Glomerular visceral epithelial cell (primary cell): ENCODE measurements at regions not wholly inside any gene's neighbourhood (a gene's known extent, or its start where the extent isn't known, plus 50 kb on each side); places are given as distances from the start of the nearest gene placed in this dataset.
A peak's percentile ranks its signal among the peaks of the same experiment; 100 is the strongest.
"Not testable (repeated sequence)": the region's sequence is repeated elsewhere in the genome, so short reads cannot be mapped to it uniquely, and the experiment has no call there.

Experiments used
- DNase-seq: peaks from one replicate; pipeline ENCODE4 v3.0.0-alpha.2; 2016; ENCODE audit errors: extremely low spot score

DNA sequence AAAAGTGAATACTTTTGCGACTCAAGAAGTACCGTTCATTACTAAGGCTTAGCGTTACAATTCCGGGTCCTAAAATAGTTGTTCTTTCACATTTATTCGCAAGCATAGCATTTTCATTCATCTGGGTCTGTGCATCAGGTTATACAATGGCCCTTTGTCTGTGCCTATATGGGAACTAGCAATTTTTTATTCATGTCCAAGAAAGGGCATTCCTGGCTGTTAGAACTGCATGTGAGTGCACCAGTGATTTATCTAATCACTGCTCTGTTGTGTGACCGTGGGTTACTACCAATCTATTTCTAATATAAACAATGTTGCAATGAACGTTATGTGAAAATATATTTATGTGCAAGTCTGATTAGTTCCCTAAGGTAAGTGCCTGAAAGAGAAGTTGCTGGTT is 63.8 kb downstream of the SPANXA1 start:
- not testable (repeated sequence) for DNase-seq

DNA sequence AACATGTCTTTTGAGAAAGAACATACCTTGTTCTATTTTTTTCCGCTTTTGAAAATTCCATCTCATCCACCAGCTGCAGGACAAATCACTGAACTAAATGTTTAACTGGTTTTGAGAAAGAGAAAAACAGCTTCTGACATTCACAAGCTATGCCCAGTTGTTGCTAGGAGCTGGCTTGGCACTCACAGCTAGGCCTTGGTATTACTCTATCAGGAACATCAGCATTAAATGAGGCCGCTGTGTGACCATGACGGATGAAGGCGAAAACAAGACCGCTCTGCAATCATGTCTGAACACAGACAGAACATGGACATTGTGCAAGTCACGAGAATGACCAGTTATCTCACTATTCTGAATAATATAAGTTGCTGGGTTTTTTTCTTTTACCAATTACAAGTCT is 108.8 kb downstream of the SPANXA1 start:
- DNase-seq, result not testable (repeated sequence)

DNA sequence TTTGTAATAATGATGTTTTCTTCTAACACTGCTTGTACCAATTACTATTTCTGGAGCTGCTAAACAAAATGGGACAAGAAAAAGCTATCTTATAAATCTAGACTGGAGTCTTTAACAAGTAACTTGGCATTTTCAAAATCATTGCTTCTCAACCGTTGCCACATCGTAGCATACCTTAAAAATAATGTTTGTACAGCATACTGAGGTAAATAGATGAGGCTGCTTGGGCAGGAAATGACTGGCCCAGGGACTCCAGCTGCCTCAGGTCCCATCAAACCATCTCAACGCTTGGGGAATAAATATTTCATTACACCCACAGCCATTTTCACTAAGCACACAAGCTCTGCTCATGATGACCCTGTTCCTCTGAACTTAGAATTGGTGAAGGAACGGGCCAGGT is 115.1 kb downstream of the SPANXA1 start:
- no peak for DNase-seq

DNA sequence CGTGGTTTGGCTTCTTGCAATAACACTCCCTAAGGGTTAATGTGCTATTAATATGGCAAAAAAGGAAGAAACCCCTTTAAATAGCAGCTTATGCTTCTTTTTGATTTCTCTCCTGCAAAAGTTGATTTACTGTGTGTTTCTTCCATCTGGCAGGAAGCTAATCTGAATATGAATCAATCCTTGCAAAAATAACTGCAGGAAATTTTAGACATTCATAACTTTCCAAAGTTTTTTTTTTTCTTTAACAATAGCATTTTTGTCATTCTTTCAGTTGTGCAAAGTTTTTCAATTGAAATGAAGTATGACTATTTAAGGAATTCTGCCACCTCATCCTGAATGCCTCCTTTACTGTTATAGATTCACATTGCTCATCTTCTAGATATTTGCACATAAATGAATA is 115.6 kb downstream of the SPANXA1 start:
- DNase-seq, result peak; percentile 3

DNA sequence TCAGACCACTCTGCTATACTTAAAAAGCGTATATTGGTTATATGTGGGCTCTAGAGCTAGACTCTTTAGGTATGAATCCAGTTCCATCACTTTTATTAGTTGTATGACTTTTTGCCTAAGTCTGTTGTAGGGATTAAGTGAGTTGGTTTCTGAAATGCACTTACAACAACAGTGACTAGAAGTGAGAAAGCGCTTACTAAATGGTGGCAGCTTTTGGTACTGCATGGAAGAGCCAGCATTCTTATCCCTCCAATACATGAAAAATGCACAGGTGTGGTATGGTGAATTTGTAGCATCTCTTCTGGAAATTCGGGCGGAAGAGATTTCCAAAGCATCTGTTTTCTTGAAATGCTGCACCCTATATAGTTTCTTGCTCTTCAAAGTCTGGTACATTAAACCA is 117.1 kb downstream of the SPANXA1 start:
- DNase-seq, result no peak

DNA sequence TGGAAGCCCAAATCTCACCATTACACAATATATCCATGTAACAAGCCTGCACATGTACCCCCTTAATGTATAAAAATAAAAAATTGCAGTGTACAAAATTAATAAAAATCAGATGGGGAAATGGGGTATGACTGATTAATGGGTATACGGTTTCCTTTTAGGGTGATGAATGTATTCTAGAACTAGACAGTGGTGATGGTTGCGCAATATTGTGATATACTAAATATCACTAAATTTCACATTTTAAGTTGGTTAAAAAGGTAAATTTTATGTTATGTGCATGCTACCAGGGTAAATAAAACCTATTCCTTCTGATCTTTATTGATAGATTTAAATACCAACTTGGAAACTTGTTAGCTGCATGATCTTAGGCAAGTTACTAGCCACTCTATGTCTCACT is 129.4 kb downstream of the SPANXA1 start:
- DNase-seq, result no peak

DNA sequence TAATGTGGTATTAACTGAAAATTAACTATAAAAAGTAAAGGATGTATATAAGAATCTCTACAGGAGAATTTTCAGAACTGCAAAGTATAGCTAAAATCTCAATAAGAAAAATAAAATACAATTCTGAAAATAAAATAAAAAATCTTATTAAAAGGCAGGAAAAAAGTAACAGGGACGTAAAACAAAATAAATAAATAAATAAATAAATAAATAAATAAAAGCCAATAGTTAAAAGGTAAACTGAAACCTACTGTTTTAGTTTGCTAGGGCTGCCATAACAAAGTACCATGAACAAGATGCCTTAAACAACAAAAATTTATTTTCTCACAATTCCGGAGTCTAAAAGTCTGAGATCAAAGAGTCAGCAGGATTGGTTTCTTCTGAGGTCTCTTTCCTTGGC is 140.6 kb downstream of the SPANXA1 start:
- no peak for DNase-seq

DNA sequence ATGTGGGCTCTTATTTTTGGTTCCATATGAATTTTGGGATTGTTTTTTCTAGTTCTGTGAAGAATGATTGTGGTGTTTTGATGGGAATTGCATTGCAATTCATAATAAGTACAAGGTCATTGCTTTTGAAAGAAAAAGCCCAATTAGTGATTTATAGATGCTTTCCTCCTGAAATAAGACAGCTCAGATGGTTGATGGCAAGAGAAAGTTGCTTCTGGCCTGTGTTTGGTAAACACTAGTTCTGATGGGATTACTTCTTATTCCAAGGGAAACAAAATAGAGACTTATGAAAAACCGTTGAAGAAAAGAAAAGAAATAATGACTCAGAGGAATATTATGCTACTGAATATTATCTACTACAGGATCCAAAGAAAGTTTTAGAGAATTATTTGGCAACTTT is 144.9 kb downstream of the SPANXA1 start:
- DNase-seq, result no peak

DNA sequence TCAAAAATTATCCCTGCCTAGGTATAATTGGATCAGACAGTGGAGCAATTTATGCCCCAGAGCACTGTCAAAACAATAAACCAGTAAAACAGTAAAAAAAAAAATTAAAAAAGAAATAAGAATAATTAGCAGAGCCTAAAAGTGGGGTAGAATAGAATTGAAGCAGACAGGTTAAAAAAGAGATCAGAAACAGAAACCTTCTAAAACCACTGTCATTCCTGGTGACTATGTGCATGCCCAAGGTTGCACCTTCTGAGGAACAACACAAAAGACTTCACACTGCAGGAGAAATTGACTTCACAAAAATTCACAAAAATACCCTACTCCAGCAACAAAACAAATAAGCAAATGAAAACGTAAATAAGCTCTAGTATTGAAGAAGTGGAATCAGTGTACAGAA is 168.6 kb downstream of the SPANXA1 start:
- no peak for DNase-seq

DNA sequence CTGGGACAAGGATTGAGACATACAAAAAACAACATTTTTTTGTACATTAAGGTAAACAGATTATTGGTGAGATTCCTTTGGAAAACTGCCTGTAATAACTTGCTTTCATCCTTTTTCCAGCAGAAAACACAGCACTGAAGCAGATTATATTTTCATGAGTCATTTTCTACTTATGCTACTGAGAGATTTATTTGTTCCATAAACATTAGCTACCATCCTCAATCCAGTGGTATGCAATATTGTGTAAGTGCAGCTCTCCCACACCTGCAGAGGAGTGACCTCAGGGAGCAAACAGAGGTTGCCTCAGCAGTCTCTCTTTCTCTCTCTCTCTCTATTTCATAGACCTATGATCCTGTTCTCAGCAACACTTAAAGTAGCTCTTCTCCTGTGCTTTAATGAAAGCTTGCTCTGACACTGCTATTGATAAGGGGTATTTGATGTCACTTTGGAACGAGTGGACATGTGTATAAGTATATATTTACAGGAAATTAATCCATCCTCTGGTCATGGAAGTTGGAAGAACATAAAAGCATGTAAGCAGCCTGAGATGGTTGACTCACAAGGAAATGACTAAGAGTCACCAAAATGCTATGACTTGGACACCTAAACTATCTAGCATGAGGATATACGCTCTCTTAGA is 163.7 kb upstream of the SPANXC start:
- peak; percentile 35 for DNase-seq

DNA sequence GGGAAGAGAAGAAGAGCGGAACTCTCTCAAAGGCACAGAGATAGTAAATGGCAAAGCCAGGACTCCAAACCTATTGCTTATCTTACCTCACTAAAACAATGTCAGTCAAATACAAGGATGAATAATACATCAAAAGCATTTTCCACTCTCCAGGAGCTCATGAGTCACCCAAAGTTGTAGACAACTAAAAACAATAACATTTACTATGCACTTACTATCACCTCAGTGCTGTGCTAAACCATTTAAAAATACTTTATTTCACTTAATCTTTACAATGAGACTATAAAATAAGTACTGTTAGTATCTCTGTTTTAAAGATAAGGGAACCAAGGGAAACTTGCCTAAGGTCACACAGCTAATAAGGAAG is 163.2 kb upstream of the SPANXC start:
- peak; percentile 0 for DNase-seq

DNA sequence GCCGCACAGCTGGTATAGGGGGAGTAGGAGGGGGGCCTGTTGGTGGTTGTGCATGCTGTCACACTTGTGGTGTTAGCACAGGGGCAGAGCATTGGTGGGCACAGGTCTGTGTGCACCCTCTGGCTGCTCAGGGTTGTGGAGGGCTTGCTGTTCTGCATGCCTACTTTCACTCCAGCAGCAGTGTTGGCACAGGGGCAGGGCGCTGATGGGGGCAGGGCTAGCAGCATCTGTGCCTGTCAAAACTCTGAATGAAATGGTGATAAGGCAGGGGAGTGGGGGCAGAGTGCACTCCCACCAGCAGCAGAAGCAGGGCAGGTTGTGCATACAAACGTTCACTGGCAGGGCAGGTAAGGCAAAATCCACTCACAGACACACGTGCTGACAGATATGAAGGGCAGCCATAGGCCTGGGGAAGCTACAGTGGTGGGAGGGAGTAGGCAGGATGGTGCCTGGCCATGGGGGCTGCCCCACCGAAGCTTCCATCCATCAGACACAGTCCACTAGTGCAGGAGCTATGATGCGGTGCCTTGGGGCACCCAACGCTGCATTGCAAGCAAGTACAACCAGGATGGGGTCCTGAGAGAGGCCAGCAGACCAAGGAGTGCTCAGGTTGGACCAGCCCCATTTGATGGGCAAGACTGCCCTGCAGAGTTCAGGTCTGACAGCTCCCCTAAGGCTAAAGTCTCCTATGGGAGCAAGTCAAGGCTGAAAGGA is 160.7 kb upstream of the SPANXC start:
- no peak for DNase-seq

DNA sequence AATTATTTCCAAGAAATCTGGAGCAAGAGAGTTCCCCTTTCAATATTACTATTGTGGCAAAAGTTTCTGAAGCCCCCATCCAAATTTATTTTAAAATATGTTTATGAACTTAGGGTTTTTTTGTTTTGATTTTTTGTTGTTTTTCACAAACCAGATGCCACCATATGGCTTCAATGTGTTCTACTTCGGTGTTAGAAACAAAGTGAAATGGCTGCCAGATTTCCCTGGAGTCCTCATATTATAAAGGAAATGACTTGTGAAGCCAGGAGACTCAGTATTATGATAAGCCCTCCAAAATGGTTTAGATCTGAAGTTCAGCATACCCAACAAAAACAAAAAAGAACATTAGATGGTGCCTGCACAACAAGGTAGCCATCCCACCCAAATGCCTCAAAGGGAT is 154.2 kb upstream of the SPANXC start:
- DNase-seq, result no peak

DNA sequence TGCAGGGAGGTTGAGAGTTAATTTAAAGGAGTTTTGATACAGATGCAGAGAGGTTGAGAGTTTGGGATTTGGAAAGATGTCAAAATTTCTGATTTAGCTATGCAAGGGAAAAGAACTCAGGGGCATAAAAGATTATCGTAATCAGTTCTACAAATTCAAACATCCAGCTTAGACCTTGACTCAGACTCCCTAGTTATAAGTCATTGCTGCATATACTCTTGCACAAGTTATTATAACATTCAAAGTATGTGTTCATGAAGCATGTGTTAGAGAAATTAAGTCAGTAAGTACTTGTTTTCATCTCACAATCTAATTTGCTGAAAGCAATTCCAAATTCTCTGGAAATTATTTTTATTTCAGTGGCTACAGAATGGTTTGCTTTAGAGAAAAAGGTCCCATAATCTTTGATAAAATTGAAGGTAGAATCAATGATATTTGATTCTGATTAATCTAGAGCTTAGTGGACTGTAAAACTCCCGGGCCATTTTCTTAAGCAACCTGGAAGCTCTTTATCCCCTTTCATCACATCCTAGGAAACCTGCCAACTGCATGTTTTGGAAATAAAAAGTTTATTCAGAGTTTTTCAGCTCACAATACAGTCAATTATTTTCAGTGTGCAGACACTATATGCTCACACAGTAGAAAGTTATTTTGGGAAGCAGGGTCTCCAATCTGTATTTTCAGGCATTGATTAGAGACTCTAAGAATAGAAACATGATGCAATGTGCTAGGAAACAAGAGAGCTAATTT is 132.9 kb upstream of the SPANXC start:
- no peak for DNase-seq

DNA sequence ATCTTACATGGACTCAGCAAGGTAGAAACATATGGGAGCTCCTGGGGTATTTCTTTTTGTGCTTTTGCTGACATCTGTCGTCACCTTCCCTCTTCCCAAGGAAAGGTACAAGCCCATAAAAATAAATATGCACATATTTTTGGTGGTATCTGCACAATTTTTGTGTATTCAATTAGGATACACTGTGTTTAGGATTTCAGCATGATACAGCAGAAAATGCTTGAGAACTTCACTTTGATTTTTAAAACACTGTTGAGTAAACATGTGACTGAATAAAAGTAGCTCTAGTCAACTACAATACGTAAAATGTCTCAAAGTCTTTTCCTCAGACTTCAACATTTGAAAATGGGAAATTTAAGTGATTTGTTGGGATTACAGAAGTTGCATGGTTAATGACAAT is 99.4 kb upstream of the SPANXC start:
- no peak for DNase-seq

DNA sequence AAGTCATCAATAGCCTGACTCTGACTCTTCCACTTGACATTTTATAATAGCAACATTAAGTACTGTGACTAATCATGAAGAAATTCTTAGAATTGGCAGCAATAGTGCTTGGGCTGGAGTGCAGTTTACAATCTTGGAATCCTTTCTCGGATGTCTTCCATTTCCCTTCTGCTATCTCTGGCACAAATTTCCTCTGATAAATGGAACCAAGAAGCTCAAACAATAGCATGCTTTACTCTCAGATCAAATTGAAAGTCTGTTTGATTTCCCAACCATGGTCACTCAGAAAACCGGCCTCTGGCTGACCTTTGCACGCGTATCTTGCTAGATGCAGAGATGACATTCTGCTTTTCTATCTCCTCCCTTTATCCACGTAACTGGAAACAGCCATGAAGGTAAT is 99.0 kb upstream of the SPANXC start:
- peak; percentile 0 for DNase-seq

DNA sequence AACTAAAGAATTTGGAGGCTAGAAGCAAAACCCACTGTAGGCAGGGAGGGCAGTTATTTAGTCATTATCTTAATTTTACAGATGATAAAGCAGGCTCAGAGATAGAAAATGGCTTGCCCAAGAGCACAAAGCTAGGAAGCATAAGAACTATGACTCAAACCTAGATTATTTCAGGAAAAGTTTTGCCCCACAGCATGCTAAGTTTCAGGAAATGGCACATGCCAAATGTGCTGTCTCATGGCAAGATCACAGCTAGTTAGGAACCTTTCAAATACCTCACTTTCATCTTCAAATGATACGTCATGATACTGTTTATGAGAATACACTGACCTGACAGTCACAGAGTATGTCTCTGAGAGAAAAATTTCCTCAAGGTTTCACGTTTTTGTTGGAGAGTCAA is 78.5 kb upstream of the SPANXC start:
- DNase-seq, result no peak

DNA sequence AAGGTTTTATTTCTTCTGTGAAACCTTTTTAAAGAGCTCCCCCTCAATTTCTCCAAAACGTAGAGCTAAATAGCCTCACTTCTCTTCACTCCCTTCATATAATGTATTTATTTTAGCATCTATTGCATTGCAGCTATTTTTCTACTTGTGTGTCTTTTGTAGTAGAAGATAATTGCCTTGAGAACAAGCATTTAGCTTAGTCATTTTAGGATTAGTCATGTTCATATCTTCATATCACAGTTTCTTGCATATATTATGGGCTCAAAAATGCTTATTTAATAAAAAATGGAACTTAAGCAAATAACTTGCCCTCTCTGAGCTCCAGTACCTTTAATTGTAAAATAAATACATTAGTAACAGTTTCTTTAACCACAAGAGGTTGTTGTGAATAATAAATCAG is 72.1 kb upstream of the SPANXC start:
- DNase-seq, result no peak

DNA sequence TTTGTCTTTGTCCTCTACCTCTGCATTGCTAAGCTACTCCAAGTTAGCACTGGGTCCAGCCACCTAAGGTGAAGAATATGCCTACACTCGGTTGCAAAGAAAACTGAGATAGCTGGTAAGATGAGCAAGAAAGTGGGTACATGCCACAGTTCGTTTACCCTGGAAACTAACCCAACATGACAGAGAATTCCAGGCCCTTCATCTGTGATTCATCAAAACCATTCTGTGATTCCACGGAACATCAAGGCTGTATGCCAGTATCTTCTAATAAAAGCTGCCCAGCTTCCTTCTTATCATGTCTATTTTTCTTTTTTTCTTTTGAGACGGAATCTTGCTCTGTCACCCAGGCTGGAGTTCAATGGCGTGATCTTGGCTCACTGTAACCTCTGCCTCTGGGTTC is 58.7 kb upstream of the SPANXC start:
- DNase-seq, result no peak
